AG20443 (cell line): ENCODE measurements at regions not wholly inside any gene's neighbourhood (a gene's known extent, or its start where the extent isn't known, plus 50 kb on each side); places are given as distances from the start of the nearest gene placed in this dataset.

Experiments
- DNase-seq: peaks from one replicate; pipeline ENCODE4 v3.0.0; 2012; ENCODE audit warnings: low spot score, mixed read lengths

DNA sequence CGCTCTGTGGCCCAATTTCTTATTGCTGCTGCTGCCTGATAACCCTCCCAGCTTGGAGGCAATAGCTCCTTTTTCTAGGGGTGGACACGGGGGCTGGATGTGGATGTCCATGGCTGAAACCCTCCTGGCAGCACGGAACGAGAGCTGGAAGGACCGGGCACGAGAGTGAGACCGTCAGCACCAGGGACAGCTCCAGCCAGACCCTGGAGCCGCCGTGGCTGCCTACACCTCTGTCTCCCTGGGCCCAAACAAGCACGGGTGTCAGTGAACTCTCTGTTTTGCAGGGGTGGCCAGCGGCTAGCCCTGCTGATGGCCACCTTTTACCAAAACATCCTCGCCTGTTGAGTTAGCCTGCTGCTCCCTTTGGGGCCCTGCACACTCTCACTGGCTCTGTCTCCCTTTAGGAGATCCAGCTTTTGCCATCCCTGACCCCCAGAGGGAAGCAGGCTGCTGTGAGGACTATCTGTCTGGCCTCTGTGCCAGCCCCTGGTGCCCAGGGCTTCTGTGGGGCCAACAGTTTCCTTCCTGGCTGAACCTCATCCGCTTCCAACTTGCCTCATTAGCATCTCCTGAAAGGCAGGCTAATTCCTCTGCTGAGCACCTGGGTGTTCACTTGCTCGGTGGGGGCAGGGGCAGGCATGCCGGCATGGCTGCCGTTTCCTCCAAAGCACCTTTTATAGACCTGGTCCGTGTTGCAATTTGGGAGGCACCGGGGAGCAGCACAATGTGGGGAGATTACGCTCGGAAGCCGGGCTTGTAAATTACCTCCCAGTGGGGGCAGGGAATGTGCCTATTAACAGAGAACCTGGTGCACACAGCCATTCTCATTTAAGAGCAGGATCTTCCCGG lies 118.1 kb downstream of the ENGASE start:
- DNase-seq = peak; percentile 80

DNA sequence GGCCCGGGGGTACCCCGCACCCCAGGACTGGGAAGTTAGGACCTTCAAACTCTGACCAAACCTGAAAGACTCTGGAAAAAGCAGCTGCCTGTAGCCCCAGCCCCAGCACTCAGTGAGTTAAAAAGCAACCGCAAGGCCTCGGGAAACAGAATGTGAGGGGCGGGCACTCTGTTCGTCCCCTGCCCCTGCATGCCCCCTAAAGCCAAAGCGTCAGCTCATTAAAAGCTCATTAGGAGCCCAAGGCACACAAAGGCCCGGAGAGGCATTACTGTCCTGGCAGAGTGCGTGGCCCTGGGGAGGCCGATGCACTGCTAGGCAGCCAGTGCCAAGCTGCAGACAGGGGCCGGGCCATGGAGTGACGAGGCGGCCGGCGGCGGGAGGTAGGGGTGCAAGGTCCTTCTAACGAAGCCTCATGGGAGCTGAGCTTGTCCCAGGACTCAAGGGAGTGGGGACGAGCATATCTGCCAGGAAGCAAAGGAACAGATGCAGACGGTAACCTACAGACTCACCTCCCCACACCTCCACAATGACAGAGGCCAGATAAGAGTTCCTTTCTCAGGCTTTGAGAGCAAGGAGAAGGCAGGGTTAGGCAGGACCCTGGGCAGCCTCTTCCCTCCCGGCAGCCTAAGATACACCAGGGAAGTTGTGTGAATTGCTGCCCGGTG lies 116.8 kb downstream of the ENGASE start:
- no peak for DNase-seq

DNA sequence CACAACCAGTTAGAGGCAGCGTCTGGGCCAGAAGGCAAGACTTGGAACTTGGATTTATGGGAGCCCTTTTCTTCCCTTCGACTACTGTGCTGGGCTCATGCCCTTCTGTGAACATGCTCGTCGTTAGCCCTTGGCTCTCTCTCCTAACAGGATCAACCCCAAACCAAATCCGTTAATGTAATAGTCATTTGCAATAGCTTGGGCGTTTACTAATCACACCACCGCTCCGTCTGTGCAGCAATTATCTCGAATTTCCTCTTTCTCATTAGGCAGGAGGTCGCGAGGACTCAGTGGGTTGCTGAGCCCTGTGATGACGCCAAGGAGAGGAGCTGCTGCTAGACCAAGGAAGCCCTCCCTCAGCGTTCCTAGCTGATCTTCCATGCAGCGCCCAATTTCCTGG lies 114.7 kb downstream of the ENGASE start:
- no peak for DNase-seq

DNA sequence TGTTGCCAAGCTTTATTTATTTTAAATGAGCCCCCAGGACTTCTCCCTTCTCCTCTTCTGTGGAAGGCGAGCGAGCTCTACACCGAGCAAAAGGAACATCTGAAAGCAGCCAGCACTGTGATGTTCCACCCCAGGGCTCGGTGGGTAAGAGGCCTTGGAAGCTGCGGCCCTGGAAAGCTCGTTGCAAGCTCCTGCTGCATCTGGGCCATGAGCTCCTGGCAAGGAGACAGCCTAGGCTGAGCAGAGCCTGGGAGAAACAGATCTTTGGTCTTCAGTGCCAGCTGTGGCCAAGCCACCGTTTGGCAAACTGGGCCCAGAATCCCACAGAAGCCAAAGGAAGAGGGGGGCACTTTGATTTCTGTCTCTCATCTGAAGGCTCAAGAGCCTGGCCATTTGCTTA lies 114.1 kb downstream of the ENGASE start:
- no peak for DNase-seq

DNA sequence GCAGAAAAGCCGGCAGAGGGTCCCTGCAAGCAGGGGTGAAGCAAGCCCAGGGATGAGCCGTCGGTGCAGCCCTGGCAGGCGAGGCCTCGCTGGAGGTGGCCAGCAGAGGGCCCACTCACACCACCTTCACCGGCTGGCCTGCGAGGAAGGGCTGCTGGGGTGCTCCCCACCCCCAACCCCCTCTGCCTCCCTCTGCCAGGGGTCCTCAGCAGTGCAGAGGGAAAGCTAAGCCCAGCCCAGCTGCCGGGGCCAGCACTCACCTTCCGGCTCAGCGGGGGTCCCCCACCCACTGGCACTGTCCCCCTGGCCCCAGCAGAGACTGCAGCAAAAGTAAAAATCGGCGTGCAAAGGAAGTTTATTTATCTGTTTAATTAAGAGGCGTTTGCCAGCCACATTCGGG lies 113.4 kb downstream of the ENGASE start:
- peak; percentile 75 for DNase-seq

DNA sequence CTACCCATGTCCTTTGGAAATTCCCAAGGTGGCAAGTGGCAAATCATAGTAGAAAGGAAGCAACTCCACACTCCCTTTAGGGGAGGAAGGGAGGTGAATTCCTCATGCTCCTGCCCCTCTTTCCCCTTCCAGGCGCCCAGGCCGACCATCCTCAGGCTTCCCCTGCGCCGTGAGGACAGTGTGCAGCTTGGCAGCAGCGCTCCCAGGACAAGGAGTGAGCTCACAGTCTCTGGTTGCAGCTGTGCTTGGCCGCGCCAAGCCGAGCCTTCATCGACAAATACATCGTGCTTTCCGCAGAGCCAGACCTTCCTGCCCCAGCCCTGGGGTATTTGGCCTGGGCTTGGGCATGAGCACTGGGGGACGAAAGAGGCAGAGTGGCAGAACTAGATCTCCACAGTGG lies 112.6 kb downstream of the ENGASE start:
- no peak for DNase-seq

DNA sequence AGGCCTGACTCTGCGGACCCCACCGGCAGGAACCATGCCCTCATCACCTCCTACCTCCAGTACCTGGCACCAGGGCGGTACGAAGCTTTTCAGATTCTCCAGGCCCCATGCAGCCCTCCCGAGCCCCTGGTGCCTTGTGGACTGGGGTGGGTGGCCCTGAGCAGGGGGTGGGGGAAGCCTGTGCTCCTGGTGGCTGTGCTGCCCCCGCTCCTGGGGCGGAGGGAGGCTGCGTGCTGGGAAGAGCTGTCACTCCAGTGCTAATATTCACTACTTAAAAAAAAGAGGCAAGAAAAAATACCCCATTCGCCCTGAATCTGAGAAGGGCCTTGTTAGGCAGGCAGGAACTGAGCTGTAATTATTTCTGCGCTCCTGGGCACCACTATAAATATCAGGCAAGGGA lies 111.8 kb downstream of the ENGASE start:
- no peak for DNase-seq

DNA sequence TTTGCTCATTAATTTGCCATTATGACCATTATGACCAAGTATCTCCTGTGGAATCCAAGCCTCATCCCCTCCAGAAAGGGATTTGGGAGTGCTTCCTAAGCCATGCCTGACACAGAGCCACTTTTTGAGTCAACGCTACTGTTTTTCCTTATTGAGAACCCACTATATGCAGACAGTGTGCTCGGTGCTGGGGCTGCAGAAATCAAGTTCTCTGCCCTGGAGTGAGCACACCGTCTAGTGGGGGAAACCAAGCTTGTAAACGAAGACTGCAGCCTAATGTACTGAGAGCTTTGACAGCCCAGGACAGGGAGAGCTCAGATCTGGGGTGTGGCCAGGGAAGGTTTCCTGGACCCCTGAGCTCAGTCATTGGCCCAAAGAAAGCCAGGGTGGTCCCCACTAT lies 111.0 kb downstream of the ENGASE start:
- no peak for DNase-seq

DNA sequence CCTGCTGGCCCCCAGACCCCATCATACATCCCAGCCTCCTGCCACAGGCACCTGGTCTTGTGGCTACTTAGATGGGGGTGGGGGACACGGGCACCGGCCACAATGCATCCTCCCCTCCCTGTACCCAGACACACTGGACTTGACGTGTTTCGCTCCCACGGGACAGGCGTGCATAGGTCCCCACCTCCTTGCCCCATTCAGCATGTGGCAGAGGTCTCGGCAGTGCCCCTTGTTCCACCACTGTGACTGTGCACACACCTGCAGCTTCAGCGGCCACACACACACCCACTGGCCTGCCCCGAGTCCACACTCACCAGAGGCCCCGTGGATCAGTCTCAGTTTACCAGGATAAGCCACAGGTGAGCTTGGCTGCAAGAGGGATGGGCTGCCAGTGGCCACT lies 109.6 kb downstream of the ENGASE start:
- DNase-seq = no peak

DNA sequence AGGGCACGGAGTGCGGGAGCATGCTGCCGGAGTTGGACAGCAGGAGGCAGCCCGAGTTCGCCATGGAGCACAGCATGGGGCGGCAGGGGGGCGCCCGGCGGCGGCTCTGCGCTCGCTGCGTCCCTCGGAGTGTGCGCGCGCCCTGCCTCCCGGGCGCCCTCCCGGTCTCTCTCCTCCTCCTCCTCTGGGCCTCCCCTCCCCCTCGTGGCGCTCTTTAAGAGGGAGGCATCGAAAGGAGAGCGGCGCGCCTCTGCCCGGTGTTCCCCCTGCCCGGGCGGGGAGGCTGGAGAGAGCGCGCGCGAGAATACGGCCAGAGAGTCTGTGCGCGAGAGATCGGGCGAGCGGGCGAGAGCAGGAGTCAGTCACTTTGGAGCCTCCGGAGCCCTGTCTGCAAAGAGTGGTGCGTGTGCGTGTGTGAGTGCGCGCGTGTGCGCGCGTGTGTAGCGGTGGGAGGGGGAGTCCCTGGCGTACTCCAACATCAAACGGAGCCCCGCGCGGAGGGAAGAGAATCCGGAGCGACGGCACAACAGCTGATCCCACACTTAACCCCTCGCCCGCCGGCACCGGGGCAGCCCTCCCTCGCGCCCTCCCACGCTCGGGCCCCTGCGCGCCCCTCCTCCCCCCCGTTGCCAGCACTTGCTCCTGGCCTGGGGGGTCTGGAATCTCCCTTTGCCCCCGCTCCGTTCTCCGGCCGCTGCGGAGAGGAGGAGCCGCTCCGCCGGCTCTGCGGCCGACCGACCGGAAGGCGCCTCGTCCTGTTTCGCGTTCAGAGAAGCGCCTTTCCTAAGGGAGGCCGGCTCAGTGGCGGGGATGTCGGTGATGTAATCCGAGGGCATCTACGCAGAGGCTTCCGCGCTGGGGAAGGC lies 108.9 kb downstream of the ENGASE start:
- peak; percentile 58 for DNase-seq

DNA sequence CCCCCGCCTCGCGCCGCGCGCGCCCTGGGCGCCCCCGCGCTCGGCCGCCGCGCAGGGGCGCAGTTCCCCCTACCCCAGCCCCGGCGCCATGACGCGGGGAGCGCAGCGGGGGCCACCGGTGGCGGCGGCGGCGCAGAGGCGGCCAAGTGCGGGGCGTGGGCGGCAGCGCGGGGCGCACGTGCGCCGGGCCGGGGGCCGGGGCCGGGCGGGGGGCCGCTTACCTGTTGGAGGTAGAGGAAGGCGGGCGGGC lies 108.3 kb downstream of the ENGASE start:
- no peak for DNase-seq

DNA sequence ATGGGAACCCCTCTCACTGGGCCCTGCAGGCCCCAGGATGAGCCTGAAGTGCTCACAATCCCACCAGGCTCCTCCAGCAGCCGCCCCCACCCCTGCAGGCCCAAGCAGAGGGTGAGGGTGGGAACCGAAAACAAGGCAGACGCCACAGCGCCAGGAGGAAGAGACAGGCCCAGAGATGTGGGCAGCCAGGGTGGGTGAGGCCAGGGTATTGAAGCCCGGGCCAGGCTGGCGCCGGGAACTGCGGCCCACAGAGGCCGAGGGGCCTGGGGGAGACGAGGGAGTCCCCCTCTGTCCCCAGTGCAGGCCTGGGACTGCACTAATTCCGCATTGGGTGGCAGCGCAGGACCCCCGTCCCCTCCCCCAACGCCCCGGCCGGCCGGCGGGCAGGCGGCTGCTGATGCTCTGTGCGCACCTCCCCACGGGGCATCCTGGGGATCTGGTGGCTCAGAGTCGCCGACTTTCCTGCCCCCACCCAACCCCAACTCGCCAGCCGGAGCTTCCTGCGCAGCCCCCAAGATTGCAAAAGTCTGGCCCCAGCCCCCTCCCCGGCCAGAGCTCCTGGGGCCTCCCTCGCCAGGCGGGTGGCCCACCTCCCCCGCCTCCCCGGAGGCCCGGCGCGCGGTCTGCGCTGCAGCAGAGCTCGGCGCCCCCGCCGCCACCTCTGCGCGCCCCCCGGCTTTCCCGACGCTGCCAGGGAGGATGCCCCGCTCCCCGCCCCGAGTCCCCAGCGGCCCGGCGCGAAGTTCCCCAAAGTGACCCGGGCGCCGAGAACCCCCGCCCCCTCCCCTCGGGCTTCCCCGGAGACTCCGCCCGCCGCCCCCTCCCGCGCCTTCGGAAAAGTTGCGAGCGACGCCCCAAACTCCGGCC lies 107.8 kb downstream of the ENGASE start:
- no peak for DNase-seq

DNA sequence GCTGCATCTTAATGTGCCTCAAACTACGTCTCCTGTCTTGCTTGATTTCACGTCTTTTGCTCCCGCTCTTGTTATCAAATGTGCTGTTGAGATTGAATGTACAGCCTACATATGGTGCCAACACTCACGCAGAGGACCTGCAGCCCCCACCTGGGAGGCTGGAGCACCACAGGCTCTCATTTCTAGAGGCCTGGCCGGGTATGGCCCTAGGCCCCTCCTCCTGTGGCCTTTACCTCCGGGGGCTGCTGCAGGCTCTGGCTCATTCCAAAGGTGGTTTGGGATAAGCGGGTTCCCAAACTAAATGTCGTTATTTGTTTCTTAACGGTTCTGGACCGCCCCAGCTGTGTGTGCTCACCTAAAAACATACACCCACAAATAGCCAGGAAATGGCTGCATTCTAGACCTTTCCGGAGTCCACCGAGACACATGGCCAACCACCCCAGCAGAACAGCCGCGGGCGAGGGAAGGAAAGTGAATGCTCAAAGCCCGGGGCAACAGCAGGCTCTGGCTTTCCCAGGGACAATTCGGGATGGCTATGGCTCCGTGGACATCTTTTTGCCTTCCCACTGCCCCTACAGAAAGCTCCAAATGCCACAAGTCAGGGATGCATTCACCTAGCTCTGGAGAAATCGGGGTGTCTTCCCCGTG lies 105.9 kb downstream of the ENGASE start:
- no peak for DNase-seq

DNA sequence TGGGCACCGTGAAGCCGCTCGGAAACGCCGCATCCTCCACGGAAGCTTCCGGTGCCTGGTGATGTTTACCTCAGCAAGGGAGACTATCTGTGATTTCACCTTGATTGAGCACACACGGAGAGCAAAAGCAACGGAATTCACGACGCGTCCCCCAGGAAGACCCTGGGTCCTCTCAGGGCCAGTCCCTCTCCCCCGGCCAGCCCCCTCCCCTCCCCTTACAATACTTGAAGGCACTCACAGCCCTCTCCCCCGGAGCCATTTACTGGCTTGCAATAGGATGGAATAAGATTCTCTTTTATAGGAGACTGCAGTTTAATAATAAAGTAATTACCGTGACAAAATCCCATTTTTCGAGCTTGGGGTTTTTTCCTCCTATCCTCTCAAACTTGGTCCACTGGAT lies 104.7 kb downstream of the ENGASE start:
- DNase-seq = no peak

DNA sequence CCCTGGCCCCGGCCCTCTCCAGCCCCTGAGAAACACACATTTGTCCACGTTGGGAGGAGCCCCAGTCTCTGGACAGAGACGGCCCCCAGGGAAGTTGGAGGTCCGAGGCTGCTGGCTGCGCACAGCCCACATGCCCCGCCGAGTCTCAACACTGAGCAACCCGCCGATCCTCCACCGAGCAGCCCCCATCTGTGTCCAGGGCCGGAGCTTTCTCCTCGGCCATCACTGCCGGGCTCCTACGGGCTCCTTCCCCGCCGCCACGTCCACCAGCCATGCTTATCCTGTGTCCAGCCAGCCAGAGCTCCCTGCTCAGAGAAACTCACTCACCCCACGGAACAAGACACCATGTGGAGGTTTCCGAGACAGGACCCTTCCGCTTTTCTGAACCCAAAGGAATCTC lies 103.3 kb downstream of the ENGASE start:
- DNase-seq = no peak

DNA sequence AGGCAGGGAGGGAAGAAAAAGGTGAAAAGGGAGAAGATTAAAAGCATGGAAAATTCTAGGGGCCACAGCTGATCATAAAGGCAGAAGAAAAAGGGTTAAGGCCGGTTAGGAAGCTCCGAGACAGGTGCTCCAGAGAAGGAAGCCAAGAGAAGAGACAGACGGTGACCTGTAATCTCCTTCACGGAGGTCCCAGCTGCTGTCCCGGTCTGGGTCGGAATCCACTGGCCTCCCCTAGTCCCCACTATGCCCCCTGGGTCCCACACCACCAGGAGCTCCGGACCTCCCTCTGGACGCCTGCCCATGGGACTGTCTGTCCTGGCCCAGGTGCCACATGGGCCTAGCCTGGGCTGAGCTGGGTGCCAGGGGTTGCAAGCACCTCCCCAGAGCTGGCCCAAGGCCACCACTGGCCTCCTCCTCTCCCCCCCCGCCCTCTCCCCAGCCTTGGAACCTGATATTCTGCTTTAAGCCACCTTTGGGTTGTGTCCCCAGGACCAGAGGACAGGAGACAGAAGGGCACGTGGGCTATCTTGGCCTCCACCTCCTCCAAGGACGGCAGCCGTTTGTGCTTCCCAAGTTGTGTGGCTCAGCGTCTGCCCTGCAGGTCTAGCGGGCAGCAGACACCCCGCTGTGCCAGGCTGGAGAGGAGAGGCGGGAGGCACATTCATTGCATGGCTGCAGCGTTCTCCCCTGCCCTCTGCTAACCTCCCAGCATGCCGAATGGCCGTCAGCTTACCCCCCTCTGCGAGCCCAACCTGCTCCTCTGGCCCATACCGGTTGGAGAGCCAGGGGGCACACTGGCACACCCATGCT lies 102.4 kb downstream of the ENGASE start:
- no peak for DNase-seq

DNA sequence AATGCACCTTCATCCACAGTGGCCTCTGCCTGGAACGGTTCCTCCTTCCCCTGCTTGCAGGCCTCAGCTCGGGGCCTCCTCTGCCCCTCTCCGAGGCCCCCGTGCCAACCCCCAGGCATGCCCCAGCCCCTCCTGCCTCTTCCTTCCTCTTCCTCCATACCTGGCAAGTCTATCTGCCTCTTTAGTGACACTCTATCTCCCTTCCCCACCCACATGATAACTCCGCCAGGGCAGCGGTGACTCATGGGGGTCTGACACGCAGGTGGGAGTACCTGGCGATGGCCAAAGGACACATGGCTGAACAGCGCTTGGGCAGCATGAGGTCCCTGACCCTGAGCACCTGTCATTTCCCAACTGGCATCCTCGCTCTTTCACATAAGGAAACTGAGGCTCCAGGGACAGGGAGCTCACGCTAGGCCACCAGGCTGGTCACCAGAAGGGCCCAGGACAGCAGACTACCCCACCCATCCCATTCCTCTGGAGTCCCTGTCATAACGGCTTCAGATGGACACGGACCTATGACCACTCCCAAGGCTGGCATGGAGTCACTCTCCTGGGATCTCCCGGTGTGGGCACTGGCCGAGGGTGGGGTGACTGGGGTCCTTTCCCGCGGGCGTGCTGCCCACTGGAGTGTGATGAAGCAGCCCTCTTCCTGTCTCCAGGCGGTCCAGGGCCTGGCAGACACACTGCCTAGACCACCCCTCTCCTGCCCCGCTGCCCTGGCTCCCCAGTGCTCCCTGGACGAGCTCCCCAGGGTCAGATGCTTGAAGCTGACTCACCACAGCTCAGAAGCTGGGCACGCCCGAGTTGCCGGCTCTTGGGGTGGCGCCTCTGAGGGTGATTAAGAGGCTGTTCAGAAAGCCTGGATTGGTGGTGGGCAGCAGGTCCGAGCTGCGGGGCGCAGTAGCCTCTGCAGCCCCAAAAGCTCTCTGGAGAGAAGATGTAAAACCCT lies 100.6 kb downstream of the ENGASE start:
- DNase-seq = peak; percentile 67

DNA sequence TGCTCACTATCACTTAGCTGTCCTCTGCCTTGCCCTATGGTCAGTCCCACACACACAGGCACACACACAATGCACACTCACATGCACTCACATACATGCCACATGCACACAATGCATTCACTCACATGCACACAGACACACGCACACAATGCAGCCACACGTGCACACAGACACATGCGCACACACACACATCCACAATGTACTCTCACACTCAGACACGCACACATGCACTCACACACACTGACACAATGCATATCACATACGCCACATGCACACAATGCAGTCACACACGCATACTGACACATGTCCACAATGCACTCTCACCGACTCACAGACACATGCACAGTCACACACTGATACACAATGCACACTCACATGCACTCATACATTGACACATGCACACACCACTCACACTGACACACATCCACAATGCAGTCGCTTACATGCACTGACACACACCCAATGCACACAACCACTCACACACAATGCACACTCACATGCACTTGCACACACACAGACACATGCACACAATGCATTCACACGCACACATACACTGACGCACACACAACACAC lies 99.7 kb downstream of the ENGASE start:
- DNase-seq = no peak

DNA sequence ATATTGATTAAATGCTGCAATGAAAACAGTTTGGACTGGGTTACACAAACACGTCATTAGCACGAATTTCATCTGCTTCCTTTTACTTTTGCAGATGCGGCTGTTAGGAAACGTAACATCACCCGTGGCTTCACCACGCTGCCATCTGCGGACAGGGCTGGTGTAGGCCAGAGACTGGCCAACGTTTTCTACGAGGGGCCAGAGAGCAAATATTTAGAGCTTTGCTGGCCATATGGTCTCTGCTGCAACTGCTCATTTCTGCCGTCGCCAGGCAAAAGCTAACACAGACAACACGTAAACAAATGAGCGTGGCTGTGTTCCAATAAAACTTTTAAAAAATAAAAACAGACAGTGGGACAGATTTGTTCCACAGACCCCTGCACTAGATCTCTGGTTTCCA lies 96.6 kb downstream of the ENGASE start:
- peak; percentile 44 for DNase-seq
